HCT116 (cell line): ENCODE measurements at regions not wholly inside any gene's neighbourhood (a gene's known extent, or its start where the extent isn't known, plus 50 kb on each side); places are given as distances from the start of the nearest gene placed in this dataset.

ENCODE experiments used
- ATAC-seq: fragments of 200-7000 bp; cut with Tn5 transposase; 2 replicates; pipeline ENCODE4 v1.9.1; 2020; ENCODE audit warnings: mild to moderate bottlenecking, moderate library complexity
- BruUV-seq: library from RNA; stranded (reverse); fragments of 400-500 nt; replicated peaks from 2 replicates; lab custom pipeline; 2021; lab: Mats Ljungman, UMichigan
- CTCF ChIA-PET: fragments of 300-600 bp; sonication (Branson Sonifier 250); formaldehyde crosslinking; loops from one replicate; lab custom pipeline; 2021; ENCODE audit warnings: antibody characterized with exemption; lab: Charles Lee
- POLR2A ChIA-PET: fragments of 300-600, 350-600 bp; sonication (Branson Sonifier 250); formaldehyde crosslinking; loops from one replicate; lab custom pipeline; 2021; ENCODE audit warnings: antibody characterized with exemption; lab: Charles Lee
- RAD21 ChIA-PET, 2 experiments: fragments of 300-600 bp; sonication (Branson Sonifier 250); formaldehyde crosslinking; loops; one replicate each; lab custom pipeline; 2023; ENCODE audit warnings: low total read pairs in 2 of 2; ENCODE audit not compliant: uncharacterized antibody in 2 of 2, unreplicated experiment in 2 of 2, low non-redundant PET in 1 of 2; lab: Charles Lee
- DNase-seq: peaks from one replicate; pipeline ENCODE4 v3.0.0-alpha.2; 2010; ENCODE audit warnings: low read depth, low spot score
- H2AFZ ChIP-seq: fragments of 200-600 bp; shearing (Covaris generic), sonication (generic); 2 replicates; pipeline ENCODE4 v1.6.1; 2017; ENCODE audit warnings: low read depth, mixed run types, mixed read lengths, antibody characterized with exemption, low read length; ENCODE audit not compliant: poor library complexity, severe bottlenecking
- H3K27ac ChIP-seq: 2 replicates; pipeline ENCODE4 v1.5.1; 2012; ENCODE audit warnings: low read depth, low read length
- H3K27me3 ChIP-seq: fragments of 200-600 bp; sonication (generic); 2 replicates; pipeline ENCODE4 v1.6.1; 2016; ENCODE audit warnings: mixed run types, low read length, mixed read lengths; ENCODE audit not compliant: insufficient read depth
- H3K36me3 ChIP-seq, 2 experiments: fragments of 200-500 bp in 1 of 2; fragments of 200-600 bp in 1 of 2; sonication (Bioruptor generic) in 1 of 2; sonication (generic) in 1 of 2; 2 replicates each; pipeline versions ENCODE4 v1.5.1 to v1.6.1; 2014 to 2016; ENCODE audit warnings: low read length in 2 of 2, inconsistent platforms in 1 of 2, mixed read lengths in 1 of 2, mixed run types in 1 of 2; ENCODE audit not compliant: insufficient read depth in 2 of 2, control insufficient read depth in 1 of 2
- H3K4me1 ChIP-seq, 2 experiments: fragments of 200-600 bp in 1 of 2; sonication (generic) in 1 of 2; 2 replicates each; pipeline versions ENCODE4 v1.5.1 to v1.6.1; 2012 to 2017; ENCODE audit warnings: low read length in 2 of 2, inconsistent platforms in 1 of 2, mild to moderate bottlenecking in 1 of 2, mixed read lengths in 1 of 2, mixed run types in 1 of 2, moderate library complexity in 1 of 2; ENCODE audit not compliant: insufficient read depth in 2 of 2, control insufficient read depth in 1 of 2
- H3K4me2 ChIP-seq: fragments of 200-600 bp; sonication (generic); 2 replicates; pipeline ENCODE4 v1.6.1; 2017; ENCODE audit warnings: mixed run types, low read length, mixed read lengths
- H3K4me3 ChIP-seq, 2 experiments: fragments of 200-600 bp in 1 of 2; sonication (generic) in 1 of 2; replicated peaks in 1 of 2; 2 replicates each; pipeline ENCODE4 v1.5.1; 2011 to 2016; ENCODE audit warnings: low read length in 2 of 2, control low read depth in 1 of 2, low read depth in 1 of 2, mild to moderate bottlenecking in 1 of 2, mixed read lengths in 1 of 2, mixed run types in 1 of 2
- H3K79me2 ChIP-seq: fragments of 200-600 bp; sonication (generic); 2 replicates; pipeline ENCODE4 v1.6.1; 2017; ENCODE audit warnings: mild to moderate bottlenecking, mixed run types, low read length, moderate library complexity, mixed read lengths; ENCODE audit not compliant: insufficient read depth
- H3K9ac ChIP-seq: fragments of 200-600 bp; sonication (generic); 2 replicates; pipeline ENCODE4 v1.6.1; 2016; ENCODE audit warnings: low read length, mixed read lengths
- H3K9me2 ChIP-seq: fragments of 200-600 bp; sonication (generic), shearing (Covaris generic); 2 replicates; pipeline ENCODE4 v1.6.1; 2017; ENCODE audit warnings: mixed run types, mild to moderate bottlenecking, moderate library complexity; ENCODE audit not compliant: insufficient read depth
- H3K9me3 ChIP-seq, 2 experiments: fragments of 200-500 bp in 1 of 2; fragments of 200-600 bp in 1 of 2; sonication (Bioruptor generic) in 1 of 2; sonication (generic) in 1 of 2; 2 replicates each; pipeline ENCODE4 v1.6.1; 2014 to 2017; ENCODE audit warnings: low read length in 2 of 2, mixed read lengths in 2 of 2, inconsistent platforms in 1 of 2, low read depth in 1 of 2, mild to moderate bottlenecking in 1 of 2, mixed run types in 1 of 2, moderate library complexity in 1 of 2; ENCODE audit not compliant: control insufficient read depth in 1 of 2, insufficient read depth in 1 of 2
- H4K20me1 ChIP-seq: fragments of 200-600 bp; sonication (generic), shearing (Covaris generic); 2 replicates; pipeline ENCODE4 v1.6.1; 2017; ENCODE audit warnings: mixed run types, mild to moderate bottlenecking, moderate library complexity; ENCODE audit not compliant: insufficient read depth
- CEBPB ChIP-seq: IDR thresholded peaks from 2 replicates; pipeline ENCODE4 v1.6.1; 2012; ENCODE audit warnings: low read depth
- CTCF ChIP-seq, 3 experiments: fragments of 200-600 bp in 1 of 3; sonication (generic) in 1 of 3; IDR thresholded peaks in 2 of 3; conservative IDR thresholded peaks in 1 of 3; 2 replicates each; pipeline ENCODE4 v1.5.1; 2012 to 2017; ENCODE audit warnings: low read depth in 2 of 3, low read length in 2 of 3, antibody characterized with exemption in 1 of 3, borderline replicate concordance in 1 of 3, control low read depth in 1 of 3, mild to moderate bottlenecking in 1 of 3, mixed read lengths in 1 of 3, mixed run types in 1 of 3, moderate library complexity in 1 of 3; ENCODE audit not compliant: insufficient read depth in 1 of 3
- EGR1 ChIP-seq: IDR thresholded peaks from 2 replicates; pipeline ENCODE4 v1.6.1; 2012; ENCODE audit warnings: low read depth
- ELF1 ChIP-seq: IDR thresholded peaks from 2 replicates; pipeline ENCODE4 v1.6.1; 2012; ENCODE audit warnings: low read depth, borderline replicate concordance
- EZH2 ChIP-seq: fragments of 200-600 bp; sonication (generic); IDR thresholded peaks from 2 replicates; pipeline ENCODE4 v1.6.1; 2017; ENCODE audit warnings: antibody characterized with exemption, mixed run types
- POLR2AphosphoS5 ChIP-seq: IDR thresholded peaks from 2 replicates; pipeline ENCODE4 v1.6.1; 2011; ENCODE audit warnings: mild to moderate bottlenecking, low read depth, low read length, moderate library complexity
- SRF ChIP-seq: IDR thresholded peaks from 2 replicates; pipeline ENCODE4 v1.6.1; 2012; ENCODE audit warnings: low read depth
- TCF7L2 ChIP-seq: IDR thresholded peaks from 2 replicates; pipeline ENCODE4 v1.7.0; 2011; ENCODE audit warnings: borderline replicate concordance, inconsistent platforms; ENCODE audit not compliant: insufficient read depth, insufficient read length; ENCODE audit errors: extremely low read depth
- YY1 ChIP-seq: IDR thresholded peaks from 2 replicates; pipeline ENCODE4 v1.6.1; 2011; ENCODE audit warnings: low read length, low read depth, moderate library complexity, mild to moderate bottlenecking; ENCODE audit not compliant: insufficient replicate concordance; ENCODE audit errors: extremely low read depth
- ZBTB33 ChIP-seq: IDR thresholded peaks from 2 replicates; pipeline ENCODE4 v1.6.1; 2011; ENCODE audit warnings: mild to moderate bottlenecking, low read length, moderate library complexity; ENCODE audit not compliant: insufficient replicate concordance; ENCODE audit errors: extremely low read depth
- ZNF274 ChIP-seq: fragments of 200-500 bp; sonication (Bioruptor generic); IDR thresholded peaks from 2 replicates; pipeline ENCODE4 v1.6.1; 2014; ENCODE audit warnings: mild to moderate bottlenecking, low read depth, low read length, inconsistent platforms
- intact Hi-C: fragments of 100-400 bp; cut with micrococcal nuclease; formaldehyde crosslinking; loops from 2 replicates; pipeline ENCODE4 v1.10.0; 2022

GRCh38 chr7:35405461-35405860 is 151.6 kb upstream of the TBX20 start:
- Histone ChIP-seq H3K27me3 (peaks cover 15% of the 10 kb centered on the region; the same call in 1 of the 2 replicates), H3K9me2 (no peaks in the 10 kb centered on the region), H3K9me3 (no peaks in the 10 kb centered on the region), H3K4me3 (no peak overlapping the region), H3K9ac (no peak overlapping the region), H3K4me1 (no peaks in the 10 kb centered on the region), H2AFZ (no peak overlapping the region), H4K20me1 (no peaks in the 10 kb centered on the region), H3K36me3 (no peaks in the 10 kb centered on the region), H3K79me2 (no peaks in the 10 kb centered on the region), H3K27ac (no peak overlapping the region), H3K4me2 (no peak overlapping the region)
- BruUV-seq = no TSS peak
- intact Hi-C loops = no loop called here
- CTCF ChIA-PET = no interaction called here
- RAD21 ChIA-PET = no interaction called here
- no peak for DNase-seq
- POLR2A ChIA-PET = no interaction called here
- no peak for ATAC-seq
- no peak for TF ChIP-seq ELF1
- TF ChIP-seq EZH2 = no peak

- ChIA-PET RAD21 (no interaction called here), POLR2A (no interaction called here), CTCF (no interaction called here)
- Histone ChIP-seq H2AFZ (no peak overlapping the region), H3K79me2 (no peaks in the 10 kb centered on the region), H3K9me2 (no peaks in the 10 kb centered on the region), H3K9ac (no peak overlapping the region), H3K4me1 (no peaks in the 10 kb centered on the region), H3K4me3 (no peak overlapping the region), H3K27me3 (no peaks in the 10 kb centered on the region), H3K4me2 (no peak overlapping the region), H4K20me1 (no peaks in the 10 kb centered on the region), H3K27ac (no peak overlapping the region), H3K9me3 (no peaks in the 10 kb centered on the region), H3K36me3 (no peaks in the 10 kb centered on the region)
- no TSS peak for BruUV-seq
- no peak for ATAC-seq
- intact Hi-C loops = no loop called here
- no peak for DNase-seq
- no peak for TF ChIP-seq EGR1
- no peak for TF ChIP-seq CEBPB
- no peak for TF ChIP-seq SRF
- TF ChIP-seq ELF1 = no peak
- no peak for TF ChIP-seq ZNF274
- no peak for TF ChIP-seq POLR2AphosphoS5
- no peak for TF ChIP-seq EZH2
- TF ChIP-seq CTCF (IDR thresholded peaks at IDR 0.05 in 2 of 3, conservative IDR thresholded peaks at IDR 0.05 in 1 of 3; ENCODE audit: borderline replicate concordance in 1 of 3, insufficient read depth in 1 of 3, low read depth in 2 of 3, low read length in 2 of 3) = no peak
- TF ChIP-seq YY1 = no peak
- TF ChIP-seq ZBTB33 = no peak
- TF ChIP-seq TCF7L2 = no peak
Measured at GRCh38 chr7:35401217-35401879, 147.4 kb upstream of the TBX20 start.
